ENCODE measurements at regions not wholly inside any gene's neighbourhood (a gene's known extent, or its start where the extent isn't known, plus 50 kb on each side); places are given as distances from the start of the nearest gene placed in this dataset.

DNA sequence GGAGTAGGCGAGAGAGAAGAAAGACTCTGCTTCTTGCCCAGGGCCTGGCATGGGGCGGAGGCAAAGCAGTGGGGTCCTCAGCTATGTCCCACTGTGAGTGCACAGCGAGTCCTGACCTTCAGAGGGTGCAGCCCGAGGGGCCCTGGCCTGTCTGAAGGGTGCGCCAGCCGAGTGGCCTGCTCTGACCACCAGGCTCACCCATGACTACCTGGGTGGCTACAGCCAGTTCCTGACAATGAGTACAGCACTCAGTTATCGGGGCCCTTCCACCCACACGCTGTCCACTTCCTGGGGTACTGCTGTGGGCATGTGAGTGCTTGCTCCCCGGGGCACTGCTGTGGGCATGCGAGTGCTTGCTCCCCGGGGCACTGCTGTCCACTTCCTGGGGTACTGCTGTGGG is 74.1 kb upstream of the B3GAT1 start:
- TF ChIP-seq, protein P1, sequence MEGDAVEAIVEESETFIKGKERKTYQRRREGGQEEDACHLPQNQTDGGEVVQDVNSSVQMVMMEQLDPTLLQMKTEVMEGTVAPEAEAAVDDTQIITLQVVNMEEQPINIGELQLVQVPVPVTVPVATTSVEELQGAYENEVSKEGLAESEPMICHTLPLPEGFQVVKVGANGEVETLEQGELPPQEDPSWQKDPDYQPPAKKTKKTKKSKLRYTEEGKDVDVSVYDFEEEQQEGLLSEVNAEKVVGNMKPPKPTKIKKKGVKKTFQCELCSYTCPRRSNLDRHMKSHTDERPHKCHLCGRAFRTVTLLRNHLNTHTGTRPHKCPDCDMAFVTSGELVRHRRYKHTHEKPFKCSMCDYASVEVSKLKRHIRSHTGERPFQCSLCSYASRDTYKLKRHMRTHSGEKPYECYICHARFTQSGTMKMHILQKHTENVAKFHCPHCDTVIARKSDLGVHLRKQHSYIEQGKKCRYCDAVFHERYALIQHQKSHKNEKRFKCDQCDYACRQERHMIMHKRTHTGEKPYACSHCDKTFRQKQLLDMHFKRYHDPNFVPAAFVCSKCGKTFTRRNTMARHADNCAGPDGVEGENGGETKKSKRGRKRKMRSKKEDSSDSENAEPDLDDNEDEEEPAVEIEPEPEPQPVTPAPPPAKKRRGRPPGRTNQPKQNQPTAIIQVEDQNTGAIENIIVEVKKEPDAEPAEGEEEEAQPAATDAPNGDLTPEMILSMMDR (IDR thresholded peaks at IDR 0.05): no peak
- TF ChIP-seq POLR2A (IDR thresholded peaks at IDR 0.05): no peak

All from right lobe of liver (tissue), 4 donors.